ENCODE measurements at regions not wholly inside any gene's neighbourhood (a gene's known extent, or its start where the extent isn't known, plus 50 kb on each side); places are given as distances from the start of the nearest gene placed in this dataset.

DNA sequence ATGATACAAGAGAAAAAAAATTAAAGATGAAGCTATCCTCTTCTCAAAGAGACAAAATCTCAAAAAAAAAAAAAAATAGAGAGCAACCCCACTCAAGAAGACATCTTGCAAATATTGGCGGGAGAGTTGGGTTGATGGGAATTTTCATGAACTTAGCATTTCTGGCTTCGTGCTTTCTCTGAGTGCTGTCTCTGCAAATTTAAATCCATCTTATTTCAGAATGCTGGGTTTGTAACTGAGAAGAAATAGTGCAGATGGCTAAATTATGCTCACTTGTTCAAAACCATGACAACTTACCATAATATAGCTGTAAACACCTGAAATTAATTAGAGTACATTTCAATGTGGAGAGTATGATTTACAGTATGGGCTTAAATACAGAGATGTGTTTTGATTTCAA, 484.8 kb upstream of the CELF2 start:
- Histone ChIP-seq H3K4me3 (ENCODE audit: extremely low read depth, insufficient read depth, low read length, poor library complexity, severe bottlenecking) (no peak overlapping the region), H3K9me3 (ENCODE audit: control insufficient read depth, low read length) (no peaks in the 10 kb centered on the region), H3K27ac (ENCODE audit: low read depth, low read length, severe bottlenecking) (no peak overlapping the region), H3K4me1 (ENCODE audit: control insufficient read depth, insufficient read depth, low read length, poor library complexity, severe bottlenecking) (peaks cover 6% of the 10 kb centered on the region), H3K36me3 (ENCODE audit: control insufficient read depth, insufficient read depth, low read length) (no peaks in the 10 kb centered on the region)
- WGBS, 2 experiments (ENCODE audit: insufficient coverage in 2 of 2) = 80% methylated on average over 1 of the region's 2 CpGs; no CpG with 5 or more reads in 1 of the 2 experiments

DNA sequence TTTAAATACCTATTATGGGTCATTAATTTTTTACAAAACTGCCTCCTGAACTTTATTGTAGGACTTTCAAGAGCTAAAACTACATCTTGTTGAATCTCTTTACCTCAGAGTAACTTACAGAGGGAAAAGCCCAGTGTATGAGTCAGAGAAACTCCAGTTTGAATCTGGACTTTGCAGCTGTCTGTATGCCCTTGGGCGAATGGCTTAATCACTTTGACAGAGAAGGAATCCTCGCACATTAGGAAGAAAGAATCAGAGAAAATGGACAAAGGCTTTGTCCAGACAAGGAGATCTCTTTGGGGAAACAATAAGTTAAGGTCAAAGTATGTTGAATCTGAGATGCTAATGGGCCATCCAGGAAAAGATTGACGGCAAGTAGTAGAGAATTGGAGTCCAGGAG, 484.2 kb upstream of the CELF2 start:
- Histone ChIP-seq H3K27ac (ENCODE audit: low read depth, low read length, severe bottlenecking) (peak overlapping the region; percentile 6), H3K4me1 (ENCODE audit: control insufficient read depth, insufficient read depth, low read length, poor library complexity, severe bottlenecking) (peaks cover under 1% of the 10 kb centered on the region), H3K9me3 (ENCODE audit: control insufficient read depth, low read length) (no peaks in the 10 kb centered on the region), H3K4me3 (ENCODE audit: extremely low read depth, insufficient read depth, low read length, poor library complexity, severe bottlenecking) (no peak overlapping the region), H3K36me3 (ENCODE audit: control insufficient read depth, insufficient read depth, low read length) (no peaks in the 10 kb centered on the region)
- 92 to 94% methylated on average over 3 of the region's 3 CpGs for WGBS, 2 experiments (ENCODE audit: insufficient coverage in 2 of 2)

DNA sequence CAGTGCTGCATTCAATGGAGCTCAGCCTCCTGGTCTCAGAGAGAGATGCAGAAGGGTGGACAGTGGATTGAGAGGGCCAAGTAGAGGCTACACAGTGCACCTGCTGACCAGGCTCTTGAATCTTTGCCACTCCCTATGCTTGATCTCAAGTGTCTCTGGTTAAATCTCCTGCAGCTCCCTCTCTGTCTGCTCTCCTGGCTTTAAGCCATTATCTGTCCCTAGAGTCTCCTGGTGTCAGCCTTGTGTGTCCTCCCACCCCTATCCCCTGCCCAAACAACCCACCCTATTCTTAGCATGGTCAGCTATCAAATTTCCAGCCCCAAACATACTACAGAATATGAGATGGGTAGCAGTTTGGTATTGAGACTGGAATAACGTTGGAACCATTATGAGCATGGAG, 479.3 kb upstream of the CELF2 start:
- 86 to 100% methylated on average over 1 of the region's 1 CpG for WGBS, 2 experiments (ENCODE audit: insufficient coverage in 2 of 2)
- no peak overlapping the region for H3K27ac ChIP-seq (ENCODE audit: low read depth, low read length, severe bottlenecking)
- no peaks in the 10 kb centered on the region for H3K9me3 ChIP-seq (ENCODE audit: control insufficient read depth, low read length)
- no peaks in the 10 kb centered on the region for H3K4me1 ChIP-seq (ENCODE audit: control insufficient read depth, insufficient read depth, low read length, poor library complexity, severe bottlenecking)
- H3K36me3 ChIP-seq (ENCODE audit: control insufficient read depth, insufficient read depth, low read length) = no peaks in the 10 kb centered on the region
- no peak overlapping the region for H3K4me3 ChIP-seq (ENCODE audit: extremely low read depth, insufficient read depth, low read length, poor library complexity, severe bottlenecking)

DNA sequence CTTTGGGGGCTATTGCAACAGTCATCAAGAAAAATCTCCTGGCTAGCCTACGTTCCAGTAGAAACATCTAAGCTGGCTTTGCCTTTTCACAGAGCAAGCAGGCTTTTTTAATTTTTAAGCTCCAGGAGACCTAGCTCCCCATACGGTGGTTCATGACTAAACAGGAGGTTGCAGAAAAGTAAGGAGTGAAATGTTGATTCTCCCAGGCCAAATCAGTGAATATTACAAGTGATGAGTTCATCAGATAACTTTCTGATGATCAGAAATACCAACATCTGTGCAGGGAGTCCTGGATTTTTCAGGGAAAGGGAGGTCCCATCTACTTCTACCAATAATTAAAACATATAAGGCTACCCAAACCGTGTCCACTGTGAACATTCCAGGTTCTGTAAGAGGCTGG, 477.3 kb upstream of the CELF2 start:
- no peaks in the 10 kb centered on the region for H3K36me3 ChIP-seq (ENCODE audit: control insufficient read depth, insufficient read depth, low read length)
- H3K27ac ChIP-seq (ENCODE audit: low read depth, low read length, severe bottlenecking) = no peak overlapping the region
- H3K4me1 ChIP-seq (ENCODE audit: control insufficient read depth, insufficient read depth, low read length, poor library complexity, severe bottlenecking) = no peaks in the 10 kb centered on the region
- H3K9me3 ChIP-seq (ENCODE audit: control insufficient read depth, low read length) = no peaks in the 10 kb centered on the region
- no peak overlapping the region for H3K4me3 ChIP-seq (ENCODE audit: extremely low read depth, insufficient read depth, low read length, poor library complexity, severe bottlenecking)
- 84 to 100% methylated on average over 1 to 3 of the region's 3 CpGs for WGBS, 2 experiments (ENCODE audit: insufficient coverage in 2 of 2)

DNA sequence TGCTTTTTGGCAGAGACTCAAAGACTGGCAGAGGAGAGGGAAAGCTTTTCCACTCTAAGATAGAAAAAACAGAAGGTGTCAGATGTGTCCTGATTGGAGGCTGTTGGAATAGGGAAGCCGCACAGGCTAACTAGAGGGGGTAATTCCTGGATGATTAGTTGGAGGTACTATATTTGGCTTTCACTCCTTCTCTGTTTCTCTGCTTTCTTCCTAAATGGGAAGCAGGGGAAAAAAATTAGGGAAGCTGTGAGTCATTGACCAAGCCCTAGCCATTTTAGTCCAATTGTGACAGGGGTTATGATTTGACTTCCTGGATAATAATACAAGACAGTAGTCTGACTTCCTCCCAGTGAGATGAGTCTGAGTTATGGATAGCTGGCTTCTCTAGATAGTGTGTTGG, 475.2 kb upstream of the CELF2 start:
- no peaks in the 10 kb centered on the region for H3K36me3 ChIP-seq (ENCODE audit: control insufficient read depth, insufficient read depth, low read length)
- H3K4me3 ChIP-seq (ENCODE audit: extremely low read depth, insufficient read depth, low read length, poor library complexity, severe bottlenecking) = no peak overlapping the region
- peak overlapping the region; percentile 19 for H3K27ac ChIP-seq (ENCODE audit: low read depth, low read length, severe bottlenecking)
- H3K4me1 ChIP-seq (ENCODE audit: control insufficient read depth, insufficient read depth, low read length, poor library complexity, severe bottlenecking) = no peaks in the 10 kb centered on the region
- 71% methylated on average over 1 of the region's 1 CpG; no CpG with 5 or more reads in 1 of the 2 experiments for WGBS, 2 experiments (ENCODE audit: insufficient coverage in 2 of 2)
- H3K9me3 ChIP-seq (ENCODE audit: control insufficient read depth, low read length) = no peaks in the 10 kb centered on the region

DNA sequence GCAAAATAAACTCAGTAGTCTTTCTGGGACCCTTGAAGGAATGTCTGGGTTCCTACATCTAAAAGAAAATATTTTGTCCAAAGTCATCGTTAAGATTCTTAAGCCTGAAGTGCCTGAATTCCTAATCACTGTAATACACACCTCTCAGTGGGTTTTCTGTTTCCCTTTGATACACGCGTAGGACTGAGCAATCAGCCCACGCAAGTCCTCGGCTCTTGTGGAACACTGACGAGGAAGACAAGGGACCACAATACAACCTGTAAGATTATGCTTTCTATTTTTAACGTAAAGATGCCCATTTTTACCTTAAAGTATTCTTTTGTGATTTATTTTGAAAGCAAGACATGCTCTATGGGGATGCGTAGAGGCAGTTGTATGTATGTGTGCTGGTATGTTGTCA, 472.8 kb upstream of the CELF2 start:
- Histone ChIP-seq H3K27ac (ENCODE audit: low read depth, low read length, severe bottlenecking) (no peak overlapping the region), H3K4me3 (ENCODE audit: extremely low read depth, insufficient read depth, low read length, poor library complexity, severe bottlenecking) (no peak overlapping the region), H3K4me1 (ENCODE audit: control insufficient read depth, insufficient read depth, low read length, poor library complexity, severe bottlenecking) (no peaks in the 10 kb centered on the region), H3K36me3 (ENCODE audit: control insufficient read depth, insufficient read depth, low read length) (no peaks in the 10 kb centered on the region), H3K9me3 (ENCODE audit: control insufficient read depth, low read length) (no peaks in the 10 kb centered on the region)
- 88 to 97% methylated on average over 3 to 6 of the region's 8 CpGs for WGBS, 2 experiments (ENCODE audit: insufficient coverage in 2 of 2)

DNA sequence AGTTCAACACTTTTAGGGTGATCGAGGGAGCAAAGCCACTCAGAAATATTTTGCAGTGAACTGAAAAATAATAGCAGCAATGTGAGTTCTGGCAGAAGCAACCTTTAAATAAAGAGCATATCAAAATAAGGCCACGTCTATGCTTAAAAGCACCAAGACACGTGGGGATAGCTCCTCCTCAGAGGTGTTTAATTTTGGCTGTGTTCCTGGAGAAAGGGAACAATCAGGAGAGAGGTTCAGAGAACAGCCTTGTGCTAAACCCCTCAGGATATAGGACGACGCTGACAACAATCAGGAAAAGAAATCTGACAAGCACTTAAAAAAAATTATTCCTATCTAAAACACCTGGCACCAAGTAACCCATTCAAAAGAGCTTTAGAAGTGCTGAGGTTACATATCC, 471.9 kb upstream of the CELF2 start:
- WGBS, 2 experiments (ENCODE audit: insufficient coverage in 2 of 2) = 97% methylated on average over 4 of the region's 5 CpGs; no CpG with 5 or more reads in 1 of the 2 experiments
- Histone ChIP-seq H3K36me3 (ENCODE audit: control insufficient read depth, insufficient read depth, low read length) (no peaks in the 10 kb centered on the region), H3K27ac (ENCODE audit: low read depth, low read length, severe bottlenecking) (no peak overlapping the region), H3K4me1 (ENCODE audit: control insufficient read depth, insufficient read depth, low read length, poor library complexity, severe bottlenecking) (no peaks in the 10 kb centered on the region), H3K4me3 (ENCODE audit: extremely low read depth, insufficient read depth, low read length, poor library complexity, severe bottlenecking) (no peak overlapping the region), H3K9me3 (ENCODE audit: control insufficient read depth, low read length) (no peaks in the 10 kb centered on the region)

DNA sequence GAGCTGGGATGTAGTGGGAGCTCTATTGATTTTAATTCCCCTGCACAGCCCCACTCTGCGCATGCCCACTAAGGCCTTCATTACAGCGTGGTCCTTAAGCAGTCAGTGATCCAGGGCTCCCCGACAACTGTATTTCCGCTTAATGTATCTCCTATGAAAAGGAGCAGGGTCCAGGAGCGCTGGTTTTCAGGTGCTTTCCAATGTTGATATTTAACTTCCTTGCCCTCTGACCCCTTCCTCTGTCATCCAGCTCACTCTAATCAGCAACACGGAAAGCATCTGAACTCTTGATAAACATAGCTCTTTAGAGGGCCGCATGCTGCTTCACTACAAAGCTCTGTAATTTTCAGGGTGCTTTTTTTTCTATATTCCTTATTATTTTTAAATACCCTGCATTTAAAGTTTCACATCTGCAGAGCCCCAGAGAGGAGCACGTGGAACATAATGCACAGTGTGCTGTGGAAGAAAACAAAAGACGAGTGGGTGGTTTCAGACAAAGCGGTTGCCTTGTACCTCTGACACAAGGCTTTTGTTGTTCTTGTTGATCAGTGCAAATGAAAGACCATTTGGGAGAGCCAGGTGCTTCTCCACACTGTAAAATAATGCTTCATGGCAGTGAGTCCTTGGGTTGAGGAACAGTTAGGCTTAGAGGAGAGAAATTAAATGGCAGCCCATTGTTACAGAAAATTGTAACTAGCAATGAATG, 465.9 kb upstream of the CELF2 start:
- WGBS, 2 experiments (ENCODE audit: insufficient coverage in 2 of 2) = 88 to 90% methylated on average over 6 to 10 of the region's 10 CpGs
- Histone ChIP-seq H3K36me3 (ENCODE audit: control insufficient read depth, insufficient read depth, low read length) (no peaks in the 10 kb centered on the region), H3K9me3 (ENCODE audit: control insufficient read depth, low read length) (no peaks in the 10 kb centered on the region), H3K4me3 (ENCODE audit: extremely low read depth, insufficient read depth, low read length, poor library complexity, severe bottlenecking) (no peak overlapping the region), H3K4me1 (ENCODE audit: control insufficient read depth, insufficient read depth, low read length, poor library complexity, severe bottlenecking) (no peaks in the 10 kb centered on the region), H3K27ac (ENCODE audit: low read depth, low read length, severe bottlenecking) (no peak overlapping the region)

DNA sequence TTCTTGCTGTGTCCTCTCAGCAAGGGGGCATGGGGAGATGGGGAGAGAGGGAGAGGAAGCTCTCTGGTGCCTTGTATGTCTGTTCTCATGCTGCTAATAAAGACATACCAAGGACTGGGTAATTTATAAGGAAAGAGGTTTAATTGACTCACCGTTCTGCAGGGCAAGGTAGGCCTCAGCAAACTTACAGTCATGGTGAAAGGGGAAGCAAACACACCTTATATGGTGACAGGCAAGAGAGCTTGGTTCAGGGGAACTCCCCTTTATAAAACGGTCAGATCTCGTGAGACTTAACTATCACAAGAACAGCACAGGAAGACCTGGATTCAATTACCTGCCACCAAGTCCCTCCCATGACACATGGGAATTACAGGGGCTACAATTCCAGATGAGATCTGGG, 464.7 kb upstream of the CELF2 start:
- Histone ChIP-seq H3K4me1 (ENCODE audit: control insufficient read depth, insufficient read depth, low read length, poor library complexity, severe bottlenecking) (no peaks in the 10 kb centered on the region), H3K9me3 (ENCODE audit: control insufficient read depth, low read length) (no peaks in the 10 kb centered on the region), H3K36me3 (ENCODE audit: control insufficient read depth, insufficient read depth, low read length) (no peaks in the 10 kb centered on the region), H3K4me3 (ENCODE audit: extremely low read depth, insufficient read depth, low read length, poor library complexity, severe bottlenecking) (no peak overlapping the region), H3K27ac (ENCODE audit: low read depth, low read length, severe bottlenecking) (no peak overlapping the region)
- WGBS, 2 experiments (ENCODE audit: insufficient coverage in 2 of 2) = 63 to 91% methylated on average over 1 to 3 of the region's 3 CpGs

DNA sequence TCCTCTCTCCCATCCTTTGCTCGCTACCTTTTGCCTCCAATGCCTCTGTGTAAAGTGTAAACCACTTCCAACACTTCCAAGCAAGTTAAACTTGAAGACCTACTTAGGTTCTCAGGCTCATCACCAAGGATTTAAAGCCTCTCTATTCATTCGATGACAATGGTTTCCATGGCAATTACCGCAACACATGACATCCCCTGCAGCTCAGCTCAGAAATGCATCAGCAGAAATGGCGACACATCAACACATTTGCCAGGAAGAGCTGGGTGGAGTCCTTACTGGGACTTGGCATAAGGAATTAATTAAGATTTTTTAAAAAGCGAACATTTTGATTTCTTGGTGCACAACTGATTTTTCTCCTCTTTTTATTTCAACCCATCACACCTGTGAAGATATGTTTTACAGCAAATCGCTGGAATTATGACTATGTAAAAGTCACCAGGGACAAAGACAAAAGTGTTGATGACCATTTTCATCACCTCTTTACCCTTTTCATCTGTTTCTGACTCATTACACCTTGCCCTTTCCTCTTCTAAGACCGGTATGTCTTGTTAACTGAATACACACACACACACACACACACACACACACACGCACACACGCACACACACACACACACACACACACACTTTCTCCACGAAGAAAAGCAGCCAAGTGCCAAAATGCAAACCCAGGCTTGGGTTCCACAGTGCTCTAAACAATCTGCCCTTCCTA, 453.4 kb upstream of the CELF2 start:
- no peak overlapping the region for H3K27ac ChIP-seq (ENCODE audit: low read depth, low read length, severe bottlenecking)
- no peak overlapping the region for H3K4me3 ChIP-seq (ENCODE audit: extremely low read depth, insufficient read depth, low read length, poor library complexity, severe bottlenecking)
- H3K9me3 ChIP-seq (ENCODE audit: control insufficient read depth, low read length) = no peaks in the 10 kb centered on the region
- no peaks in the 10 kb centered on the region for H3K36me3 ChIP-seq (ENCODE audit: control insufficient read depth, insufficient read depth, low read length)
- H3K4me1 ChIP-seq (ENCODE audit: control insufficient read depth, insufficient read depth, low read length, poor library complexity, severe bottlenecking) = no peaks in the 10 kb centered on the region
- WGBS, 2 experiments (ENCODE audit: insufficient coverage in 2 of 2) = 67 to 70% methylated on average over 3 to 5 of the region's 10 CpGs

DNA sequence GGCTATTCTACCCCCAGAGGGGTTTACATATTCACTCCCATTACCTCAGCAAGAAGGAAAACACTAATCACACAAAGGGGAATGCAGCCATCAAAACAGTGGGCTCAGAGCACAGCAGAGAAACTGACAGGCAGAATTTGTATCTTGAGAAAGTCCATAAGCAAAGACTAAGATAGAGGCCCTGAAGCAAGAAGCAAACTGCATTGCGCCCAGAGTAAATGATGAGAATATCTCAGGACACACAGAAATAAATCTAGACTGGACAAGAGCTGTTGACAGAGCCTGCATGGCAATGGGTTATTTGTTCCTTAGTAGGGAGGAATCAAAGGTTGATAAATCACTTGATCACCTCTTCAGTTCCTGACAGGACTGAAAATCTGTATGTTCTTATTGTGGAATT, 440.7 kb upstream of the CELF2 start:
- Histone ChIP-seq H3K9me3 (ENCODE audit: control insufficient read depth, low read length) (no peaks in the 10 kb centered on the region), H3K36me3 (ENCODE audit: control insufficient read depth, insufficient read depth, low read length) (no peaks in the 10 kb centered on the region), H3K27ac (ENCODE audit: low read depth, low read length, severe bottlenecking) (no peak overlapping the region), H3K4me3 (ENCODE audit: extremely low read depth, insufficient read depth, low read length, poor library complexity, severe bottlenecking) (no peak overlapping the region), H3K4me1 (ENCODE audit: control insufficient read depth, insufficient read depth, low read length, poor library complexity, severe bottlenecking) (no peaks in the 10 kb centered on the region)
- WGBS, 2 experiments (ENCODE audit: insufficient coverage in 2 of 2) = 83 to 100% methylated on average over 1 of the region's 1 CpG
